IMR-90 (cell line): ENCODE measurements at regions not wholly inside any gene's neighbourhood (a gene's known extent, or its start where the extent isn't known, plus 50 kb on each side); places are given as distances from the start of the nearest gene placed in this dataset.

Experiments used
- ATAC-seq: fragments of 200-7000 bp; cut with Tn5 transposase; 2 replicates; pipeline ENCODE4 v1.9.1; 2020; ENCODE audit warnings: low read depth, mild to moderate bottlenecking, moderate library complexity
- BruUV-seq: library from RNA; stranded (reverse); fragments of 400-500 nt; replicated peaks from 2 replicates; lab custom pipeline; 2021; lab: Mats Ljungman, UMichigan
- CTCF ChIA-PET: fragments of 300-600 bp; formaldehyde crosslinking; extraction: SDS; loops from one replicate; lab custom pipeline; 2021; ENCODE audit warnings: antibody characterized with exemption; lab: Yijun Ruan, JAX
- POLR2A ChIA-PET: fragments of 300-600 bp; sonication (Branson Sonifier 250); formaldehyde crosslinking; loops from one replicate; lab custom pipeline; 2022; ENCODE audit warnings: antibody characterized with exemption; ENCODE audit not compliant: unreplicated experiment; lab: Charles Lee
- DNase-seq: peaks from one replicate; pipeline ENCODE4 v3.0.0; 2013
- H2AFZ ChIP-seq: replicated peaks from 2 replicates; pipeline ENCODE3; 2013; ENCODE audit warnings: low read length, mild to moderate bottlenecking; ENCODE audit not compliant: poor library complexity
- H2AK5ac ChIP-seq: 2 replicates; pipeline ENCODE4 v1.6.1; 2013; ENCODE audit warnings: low read depth, low read length, inconsistent platforms
- H2AK9ac ChIP-seq: replicated peaks from 2 replicates; pipeline ENCODE3; 2013; ENCODE audit warnings: mild to moderate bottlenecking, low read depth, low read length, moderate library complexity; ENCODE audit not compliant: poor library complexity
- H2BK120ac ChIP-seq: 2 replicates; pipeline ENCODE4 v1.6.1; 2013; ENCODE audit warnings: low read depth, low read length, inconsistent platforms
- H2BK15ac ChIP-seq: 3 replicates; pipeline ENCODE4 v1.6.1; 2013; ENCODE audit warnings: low read depth, low read length, inconsistent platforms
- H2BK20ac ChIP-seq: 2 replicates; pipeline ENCODE4 v1.6.1; 2013; ENCODE audit warnings: low read depth, mild to moderate bottlenecking, inconsistent platforms, low read length, moderate library complexity
- H2BK5ac ChIP-seq: 2 replicates; pipeline ENCODE4 v1.6.1; 2013; ENCODE audit warnings: mild to moderate bottlenecking, low read depth, low read length, inconsistent platforms; ENCODE audit not compliant: poor library complexity, severe bottlenecking
- H3K14ac ChIP-seq: replicated peaks from 2 replicates; pipeline ENCODE4 v1.6.1; 2013; ENCODE audit warnings: low read depth, low read length, inconsistent platforms
- H3K18ac ChIP-seq: 2 replicates; pipeline ENCODE4 v1.6.1; 2013; ENCODE audit warnings: low read depth, low read length, control low read depth
- H3K23ac ChIP-seq: 2 replicates; pipeline ENCODE4 v1.6.1; 2013; ENCODE audit warnings: low read depth, low read length, inconsistent platforms
- H3K27ac ChIP-seq: 2 replicates; pipeline ENCODE4 v1.5.1; 2013; ENCODE audit warnings: mild to moderate bottlenecking, control low read depth, low read length; ENCODE audit not compliant: insufficient read depth
- H3K27me3 ChIP-seq: 2 replicates; pipeline ENCODE4 v1.6.1; 2013; ENCODE audit warnings: low read length; ENCODE audit not compliant: control insufficient read depth, insufficient read depth
- H3K36me3 ChIP-seq: 2 replicates; pipeline ENCODE4 v1.6.1; 2013; ENCODE audit warnings: low read length, mixed read lengths; ENCODE audit not compliant: control insufficient read depth, insufficient read depth
- H3K4ac ChIP-seq: 2 replicates; pipeline ENCODE4 v1.6.1; 2013; ENCODE audit warnings: low read depth, low read length, inconsistent platforms
- H3K4me1 ChIP-seq: 2 replicates; pipeline ENCODE4 v1.6.1; 2013; ENCODE audit warnings: low read length, mixed read lengths; ENCODE audit not compliant: control insufficient read depth, insufficient read depth
- H3K4me2 ChIP-seq: 2 replicates; pipeline ENCODE4 v1.6.1; 2013; ENCODE audit warnings: low read depth, mild to moderate bottlenecking, control low read depth, low read length, moderate library complexity
- H3K4me3 ChIP-seq: 2 replicates; pipeline ENCODE4 v1.5.1; 2013; ENCODE audit warnings: low read depth, mild to moderate bottlenecking, control low read depth, low read length, moderate library complexity; ENCODE audit not compliant: insufficient read depth
- H3K56ac ChIP-seq: 2 replicates; pipeline ENCODE4 v1.6.1; 2013; ENCODE audit warnings: low read length, inconsistent platforms; ENCODE audit not compliant: insufficient read depth; ENCODE audit errors: extremely low read depth
- H3K79me1 ChIP-seq, 2 experiments: 2 replicates each; pipeline ENCODE4 v1.6.1; 2013; ENCODE audit warnings: low read length in 2 of 2, inconsistent platforms in 1 of 2, low read depth in 1 of 2
- H3K9ac ChIP-seq: 2 replicates; pipeline ENCODE4 v1.6.1; 2013; ENCODE audit warnings: low read depth, low read length, control low read depth
- H3K9me1 ChIP-seq: 2 replicates; pipeline ENCODE4 v1.6.1; 2013; ENCODE audit warnings: low read length, inconsistent platforms; ENCODE audit not compliant: insufficient read depth
- H3K9me3 ChIP-seq: 2 replicates; pipeline ENCODE4 v1.6.1; 2013; ENCODE audit warnings: low read length; ENCODE audit not compliant: control insufficient read depth, insufficient read depth
- H4K20me1 ChIP-seq: 2 replicates; pipeline ENCODE4 v1.6.1; 2013; ENCODE audit warnings: low read length, inconsistent platforms; ENCODE audit not compliant: insufficient read depth
- H4K5ac ChIP-seq: 2 replicates; pipeline ENCODE4 v1.6.1; 2013; ENCODE audit warnings: mild to moderate bottlenecking, low read depth, low read length, control low read depth
- H4K8ac ChIP-seq, 2 experiments: 2 replicates each; pipeline ENCODE4 v1.6.1; 2013; ENCODE audit warnings: low read depth in 2 of 2, low read length in 2 of 2, control low read depth in 1 of 2, inconsistent platforms in 1 of 2
- H4K91ac ChIP-seq: 2 replicates; pipeline ENCODE4 v1.6.1; 2013; ENCODE audit warnings: low read depth, low read length, inconsistent platforms; ENCODE audit not compliant: insufficient read depth
- BHLHE40 ChIP-seq: fragments of 150-350 bp; IDR thresholded peaks from 2 replicates; pipeline ENCODE4 v1.6.1; 2016; ENCODE audit warnings: mild to moderate bottlenecking, low read depth, low read length
- CEBPB ChIP-seq: IDR thresholded peaks from 2 replicates; pipeline ENCODE4 v1.6.1; 2012; ENCODE audit warnings: low read depth, low read length, improper control_type of control experiment
- CHD1 ChIP-seq: IDR thresholded peaks from 2 replicates; pipeline ENCODE4 v1.6.1; 2012; ENCODE audit warnings: low read depth, low read length, improper control_type of control experiment
- MAFK ChIP-seq: IDR thresholded peaks from 2 replicates; pipeline ENCODE4 v1.6.1; 2012; ENCODE audit warnings: low read depth, low read length, improper control_type of control experiment
- MAZ ChIP-seq: IDR thresholded peaks from 2 replicates; pipeline ENCODE4 v1.6.1; 2012; ENCODE audit warnings: low read depth, mild to moderate bottlenecking, low read length, improper control_type of control experiment, moderate library complexity, borderline replicate concordance
- MXI1 ChIP-seq: IDR thresholded peaks from 2 replicates; pipeline ENCODE4 v1.6.1; 2012; ENCODE audit warnings: low read depth, mild to moderate bottlenecking, low read length, moderate library complexity, borderline replicate concordance
- NFE2L2 ChIP-seq: fragments of 150-350 bp; IDR thresholded peaks from 2 replicates; pipeline ENCODE4 v1.6.1; 2016; ENCODE audit warnings: low read depth, mild to moderate bottlenecking, low read length
- POLR2A ChIP-seq: IDR thresholded peaks from 2 replicates; pipeline ENCODE4 v1.6.1; 2012; ENCODE audit warnings: mild to moderate bottlenecking, low read depth, low read length
- RAD21 ChIP-seq: IDR thresholded peaks from 2 replicates; pipeline ENCODE4 v1.6.1; 2012; ENCODE audit warnings: low read length, improper control_type of control experiment
- RCOR1 ChIP-seq: IDR thresholded peaks from 2 replicates; pipeline ENCODE4 v1.6.1; 2012; ENCODE audit warnings: mild to moderate bottlenecking, low read length, improper control_type of control experiment; ENCODE audit not compliant: insufficient replicate concordance
- RFX5 ChIP-seq: IDR thresholded peaks from 2 replicates; pipeline ENCODE4 v1.8.0; 2012; ENCODE audit warnings: low read depth, mild to moderate bottlenecking, low read length, moderate library complexity
- SMC3 ChIP-seq: fragments of 150-350 bp; IDR thresholded peaks from 2 replicates; pipeline ENCODE4 v1.6.1; 2016; ENCODE audit warnings: low read depth, mild to moderate bottlenecking, antibody characterized with exemption, low read length, moderate library complexity
- WGBS, 2 experiments: methylation state at CpG; one replicate each; pipeline versions ENCODE4 v1.1.5 to v1.1.7; 2013; ENCODE audit warnings: missing lambda C conversion rate in 2 of 2; ENCODE audit not compliant: insufficient read length in 1 of 2; ENCODE audit errors: extremely low coverage in 2 of 2; 5-methylcytosine and 5-hydroxymethylcytosine counted together
- dilution Hi-C: fragments of 300-500 bp; cut with HindIII; formaldehyde crosslinking; loops from one replicate; pipeline ENCODE4 v1.14.3; 2018; ENCODE audit warnings: low sequenced_read_pairs; ENCODE audit not compliant: unreplicated experiment
- in situ Hi-C: fragments of 300-500 bp; cut with MboI; formaldehyde crosslinking; loops from 3 replicates; pipeline ENCODE4 v1.14.3; 2019; ENCODE audit warnings: low sequenced_read_pairs, inconsistent platforms, mixed read lengths
- intact Hi-C: fragments of 100-400 bp; cut with micrococcal nuclease; formaldehyde crosslinking; loops from 2 replicates; pipeline ENCODE4 v1.10.0; 2022
- TF ChIP-seq, protein P1 (sequence below): fragments of 150-350 bp; IDR thresholded peaks from 2 replicates; pipeline ENCODE4 v1.6.1; 2017; ENCODE audit warnings: mild to moderate bottlenecking, antibody characterized with exemption, low read length, low read depth
- TF ChIP-seq, protein P2 (sequence below): conservative IDR thresholded peaks from 2 replicates; pipeline ENCODE4 v1.5.1; 2012; ENCODE audit warnings: mild to moderate bottlenecking, low read depth, low read length, improper control_type of control experiment

DNA sequence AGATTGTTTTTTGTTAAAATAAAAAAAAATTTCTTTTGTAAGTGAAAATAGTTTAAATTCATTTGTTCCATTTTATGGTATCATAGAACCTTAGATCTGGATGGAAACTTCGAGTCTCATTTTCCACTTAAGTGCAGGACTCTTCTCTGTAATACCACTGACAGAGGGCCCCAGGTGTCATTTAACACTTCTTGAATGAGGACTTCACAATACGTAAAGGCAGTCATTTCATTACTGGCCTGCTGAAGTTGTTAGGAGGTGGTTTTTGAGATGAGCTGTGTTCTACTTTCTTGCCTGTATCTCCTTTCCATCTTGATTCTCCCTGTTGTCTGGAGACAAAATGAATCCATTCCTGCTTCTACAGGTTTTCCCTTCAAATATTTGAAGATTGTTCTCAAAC, 455.3 kb downstream of the DMRT2 start:
- no peak overlapping the region for H3K23ac ChIP-seq
- H3K9me3 ChIP-seq = peaks cover 12% of the 10 kb centered on the region
- no peaks in the 10 kb centered on the region for H3K27me3 ChIP-seq
- no peak overlapping the region for H3K9ac ChIP-seq
- dilution Hi-C loops = no loop called here
- in situ Hi-C loops = no loop called here
- no peaks in the 10 kb centered on the region for H4K20me1 ChIP-seq
- no CpG with 5 or more reads among the region's 2 CpGs for WGBS, 2 experiments
- TF ChIP-seq NFE2L2 = no peak
- TF ChIP-seq POLR2A = no peak
- TF ChIP-seq, protein P1, sequence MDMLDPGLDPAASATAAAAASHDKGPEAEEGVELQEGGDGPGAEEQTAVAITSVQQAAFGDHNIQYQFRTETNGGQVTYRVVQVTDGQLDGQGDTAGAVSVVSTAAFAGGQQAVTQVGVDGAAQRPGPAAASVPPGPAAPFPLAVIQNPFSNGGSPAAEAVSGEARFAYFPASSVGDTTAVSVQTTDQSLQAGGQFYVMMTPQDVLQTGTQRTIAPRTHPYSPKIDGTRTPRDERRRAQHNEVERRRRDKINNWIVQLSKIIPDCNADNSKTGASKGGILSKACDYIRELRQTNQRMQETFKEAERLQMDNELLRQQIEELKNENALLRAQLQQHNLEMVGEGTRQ = no peak
- no peak for TF ChIP-seq RAD21
- no peak for TF ChIP-seq RCOR1
- TF ChIP-seq, protein P2, sequence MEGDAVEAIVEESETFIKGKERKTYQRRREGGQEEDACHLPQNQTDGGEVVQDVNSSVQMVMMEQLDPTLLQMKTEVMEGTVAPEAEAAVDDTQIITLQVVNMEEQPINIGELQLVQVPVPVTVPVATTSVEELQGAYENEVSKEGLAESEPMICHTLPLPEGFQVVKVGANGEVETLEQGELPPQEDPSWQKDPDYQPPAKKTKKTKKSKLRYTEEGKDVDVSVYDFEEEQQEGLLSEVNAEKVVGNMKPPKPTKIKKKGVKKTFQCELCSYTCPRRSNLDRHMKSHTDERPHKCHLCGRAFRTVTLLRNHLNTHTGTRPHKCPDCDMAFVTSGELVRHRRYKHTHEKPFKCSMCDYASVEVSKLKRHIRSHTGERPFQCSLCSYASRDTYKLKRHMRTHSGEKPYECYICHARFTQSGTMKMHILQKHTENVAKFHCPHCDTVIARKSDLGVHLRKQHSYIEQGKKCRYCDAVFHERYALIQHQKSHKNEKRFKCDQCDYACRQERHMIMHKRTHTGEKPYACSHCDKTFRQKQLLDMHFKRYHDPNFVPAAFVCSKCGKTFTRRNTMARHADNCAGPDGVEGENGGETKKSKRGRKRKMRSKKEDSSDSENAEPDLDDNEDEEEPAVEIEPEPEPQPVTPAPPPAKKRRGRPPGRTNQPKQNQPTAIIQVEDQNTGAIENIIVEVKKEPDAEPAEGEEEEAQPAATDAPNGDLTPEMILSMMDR = no peak
- TF ChIP-seq RFX5 = no peak
- no peak for TF ChIP-seq MAFK
- no peak for TF ChIP-seq CHD1
- no peak for TF ChIP-seq SMC3
- no peak for TF ChIP-seq MXI1
- no peak for TF ChIP-seq CEBPB
- TF ChIP-seq BHLHE40 = no peak
- no peak for TF ChIP-seq MAZ
- no peak for DNase-seq
- no peak overlapping the region for H2BK5ac ChIP-seq
- H4K91ac ChIP-seq = no peak overlapping the region
- no peak overlapping the region for H2AK9ac ChIP-seq
- H3K9me1 ChIP-seq = no peaks in the 10 kb centered on the region
- no peak overlapping the region for H3K18ac ChIP-seq
- H3K27ac ChIP-seq = no peak overlapping the region
- no peaks in the 10 kb centered on the region for H3K79me1 ChIP-seq
- no peak overlapping the region for H2AK5ac ChIP-seq
- no peak overlapping the region for H4K5ac ChIP-seq
- no peak overlapping the region for H2AFZ ChIP-seq
- intact Hi-C loops = no loop called here
- ATAC-seq = no peak
- no peak overlapping the region for H3K4ac ChIP-seq
- ChIA-PET CTCF (no interaction called here), POLR2A (no interaction called here)
- H3K56ac ChIP-seq = no peak overlapping the region
- H3K4me3 ChIP-seq = no peak overlapping the region
- H3K4me1 ChIP-seq = no peaks in the 10 kb centered on the region
- H2BK20ac ChIP-seq = no peak overlapping the region
- no peak overlapping the region for H3K4me2 ChIP-seq
- H3K14ac ChIP-seq = no peak overlapping the region
- no peak overlapping the region for H2BK120ac ChIP-seq
- H3K36me3 ChIP-seq = no peaks in the 10 kb centered on the region
- H2BK15ac ChIP-seq = no peak overlapping the region
- no TSS peak for BruUV-seq
- no peak overlapping the region for H4K8ac ChIP-seq
